Fibroblast of lung (primary cell): ENCODE measurements at regions not wholly inside any gene's neighbourhood (a gene's known extent, or its start where the extent isn't known, plus 50 kb on each side); places are given as distances from the start of the nearest gene placed in this dataset.

Experiments used
- DNase-seq, 2 donors: peaks; one replicate each; pipeline versions ENCODE4 v3.0.0 to v3.0.0-alpha.2; 2010; ENCODE audit warnings: low read depth in 2 of 2
- H2AFZ ChIP-seq: 2 replicates; pipeline ENCODE4 v1.5.1; 2012; ENCODE audit warnings: low read length, control low read depth, inconsistent platforms
- H3K27ac ChIP-seq: 2 replicates; pipeline ENCODE4 v1.5.1; 2011; ENCODE audit warnings: low read length, control low read depth; ENCODE audit not compliant: insufficient read depth
- H3K27me3 ChIP-seq: 2 replicates; pipeline ENCODE4 v1.5.1; 2011; ENCODE audit warnings: mild to moderate bottlenecking, low read length; ENCODE audit not compliant: control insufficient read depth, insufficient read depth
- H3K36me3 ChIP-seq: 2 replicates; pipeline ENCODE4 v1.5.1; 2011; ENCODE audit warnings: low read length; ENCODE audit not compliant: control insufficient read depth, insufficient read depth
- H3K4me1 ChIP-seq: 2 replicates; pipeline ENCODE4 v1.5.1; 2011; ENCODE audit warnings: low read length; ENCODE audit not compliant: control insufficient read depth, insufficient read depth; ENCODE audit errors: extremely low read depth
- H3K4me2 ChIP-seq: 2 replicates; pipeline ENCODE4 v1.5.1; 2011; ENCODE audit warnings: low read length, control low read depth; ENCODE audit not compliant: insufficient read depth; ENCODE audit errors: extremely low read depth
- H3K4me3 ChIP-seq, 4 experiments: fragments of 200-600 bp in 1 of 4; sonication (generic) in 1 of 4; replicated peaks in 1 of 4; 2 replicates each; pipeline ENCODE4 v1.5.1; 2011 to 2016; ENCODE audit warnings: low read length in 4 of 4, low read depth in 3 of 4, mild to moderate bottlenecking in 3 of 4, control low read depth in 2 of 4, inconsistent platforms in 1 of 4, mixed read lengths in 1 of 4; ENCODE audit not compliant: insufficient read depth in 1 of 4; ENCODE audit errors: control extremely low read depth in 1 of 4
- H3K79me2 ChIP-seq: 2 replicates; pipeline ENCODE4 v1.5.1; 2012; ENCODE audit warnings: mild to moderate bottlenecking, low read length, inconsistent platforms; ENCODE audit not compliant: control insufficient read depth, insufficient read depth
- H3K9ac ChIP-seq: 2 replicates; pipeline ENCODE4 v1.5.1; 2011; ENCODE audit warnings: mild to moderate bottlenecking, low read length, control low read depth; ENCODE audit not compliant: insufficient read depth
- H3K9me3 ChIP-seq: 2 replicates; pipeline ENCODE4 v1.5.1; 2012; ENCODE audit warnings: low read depth, low read length; ENCODE audit not compliant: control insufficient read depth, insufficient read depth
- H4K20me1 ChIP-seq: 2 replicates; pipeline ENCODE4 v1.5.1; 2011; ENCODE audit warnings: low read length; ENCODE audit not compliant: control insufficient read depth, insufficient read depth; ENCODE audit errors: extremely low read depth
- CTCF ChIP-seq, 2 donors: IDR thresholded peaks in 1 of 2; conservative IDR thresholded peaks in 1 of 2; 1 replicate in 1 of 2; 2 replicates in 1 of 2; pipeline ENCODE4 v1.5.1; 2011 to 2012; ENCODE audit warnings: low read length in 2 of 2, control low read depth in 1 of 2, inconsistent platforms in 1 of 2, low read depth in 1 of 2, mild to moderate bottlenecking in 1 of 2
- EZH2 ChIP-seq: IDR thresholded peaks from 2 replicates; pipeline ENCODE4 v1.5.1; 2012; ENCODE audit warnings: low read length, control low read depth, mild to moderate bottlenecking; ENCODE audit errors: missing control alignments

GRCh38 chr2:11013196-11013595 lies 101.5 kb downstream of the KCNF1 start:
- Histone ChIP-seq H3K79me2 (no peaks in the 10 kb centered on the region), H3K9ac (no peak overlapping the region), H3K27ac (no peak overlapping the region), H3K9me3 (no peaks in the 10 kb centered on the region), H2AFZ (no peak overlapping the region), H3K4me1 (no peaks in the 10 kb centered on the region), H3K4me3 (no peak overlapping the region), H3K27me3 (peaks cover 18% of the 10 kb centered on the region), H4K20me1 (no peaks in the 10 kb centered on the region), H3K36me3 (no peaks in the 10 kb centered on the region), H3K4me2 (no peak overlapping the region)
- no peak for DNase-seq
- no peak for TF ChIP-seq CTCF (conservative IDR thresholded peaks at IDR 0.05 in 1 of 2, IDR thresholded peaks at IDR 0.05 in 1 of 2; ENCODE audit: low read depth in 1 of 2, low read length in 2 of 2)
- no peak for TF ChIP-seq EZH2

- no peak overlapping the region for H3K4me3 ChIP-seq
- H3K4me1 ChIP-seq = no peaks in the 10 kb centered on the region
- H3K27me3 ChIP-seq = peaks cover 20% of the 10 kb centered on the region
- H3K9me3 ChIP-seq = no peaks in the 10 kb centered on the region
- no peak for DNase-seq
- no peaks in the 10 kb centered on the region for H3K79me2 ChIP-seq
- no peaks in the 10 kb centered on the region for H4K20me1 ChIP-seq
- H3K36me3 ChIP-seq = no peaks in the 10 kb centered on the region
- H3K27ac ChIP-seq = no peak overlapping the region
- no peak overlapping the region for H2AFZ ChIP-seq
- no peak overlapping the region for H3K9ac ChIP-seq
- H3K4me2 ChIP-seq = no peak overlapping the region
- TF ChIP-seq CTCF (conservative IDR thresholded peaks at IDR 0.05 in 1 of 2, IDR thresholded peaks at IDR 0.05 in 1 of 2; ENCODE audit: low read depth in 1 of 2, low read length in 2 of 2) = no peak
Observed at GRCh38 chr2:11014026-11014425, 102.3 kb downstream of the KCNF1 start.

- no peak overlapping the region for H3K4me2 ChIP-seq
- H3K4me3 ChIP-seq = no peak overlapping the region
- H3K79me2 ChIP-seq = no peaks in the 10 kb centered on the region
- no peaks in the 10 kb centered on the region for H3K36me3 ChIP-seq
- TF ChIP-seq CTCF (conservative IDR thresholded peaks at IDR 0.05 in 1 of 2, IDR thresholded peaks at IDR 0.05 in 1 of 2; ENCODE audit: low read depth in 1 of 2, low read length in 2 of 2) (no peak), EZH2 (no peak)
- peaks cover 20% of the 10 kb centered on the region for H3K27me3 ChIP-seq
- H3K4me1 ChIP-seq = no peaks in the 10 kb centered on the region
- no peaks in the 10 kb centered on the region for H4K20me1 ChIP-seq
- H3K9me3 ChIP-seq = no peaks in the 10 kb centered on the region
- no peak overlapping the region for H2AFZ ChIP-seq
- H3K27ac ChIP-seq = no peak overlapping the region
- H3K9ac ChIP-seq = no peak overlapping the region
- no peak for DNase-seq
Observed at GRCh38 chr2:11016735-11017388, 105.1 kb downstream of the KCNF1 start.
